HEK293 (cell line): ENCODE measurements at regions not wholly inside any gene's neighbourhood (a gene's known extent, or its start where the extent isn't known, plus 50 kb on each side); places are given as distances from the start of the nearest gene placed in this dataset.

ENCODE experiments used
- CTCF ChIA-PET: fragments of 350-600 bp; formaldehyde crosslinking; extraction: SDS; loops from one replicate; lab custom pipeline; 2021; ENCODE audit warnings: antibody characterized with exemption; lab: Yijun Ruan, JAX
- POLR2A ChIA-PET: fragments of 300-600 bp; formaldehyde crosslinking; extraction: SDS; loops from one replicate; lab custom pipeline; 2020; ENCODE audit warnings: antibody characterized with exemption, inconsistent platforms; lab: Yijun Ruan, JAX
- H3K27ac ChIP-seq: fragments of 200-500 bp; sonication (Bioruptor generic); 2 replicates; pipeline ENCODE4 v1.5.1; 2014; ENCODE audit warnings: low read depth, low read length, control low read depth, inconsistent platforms; ENCODE audit errors: extremely low read depth
- H3K36me3 ChIP-seq, 2 experiments: fragments of 200-500 bp in 1 of 2; sonication (Bioruptor generic) in 1 of 2; 1 replicate in 1 of 2; 2 replicates in 1 of 2; pipeline ENCODE4 v1.5.1; 2014 to 2017; ENCODE audit warnings: inconsistent platforms in 2 of 2, low read length in 2 of 2; ENCODE audit not compliant: control insufficient read depth in 2 of 2, insufficient read depth in 1 of 2
- H3K4me1 ChIP-seq: fragments of 200-500 bp; sonication (Bioruptor generic); 2 replicates; pipeline ENCODE4 v1.5.1; 2014; ENCODE audit warnings: mild to moderate bottlenecking, low read length, inconsistent platforms; ENCODE audit not compliant: control insufficient read depth, insufficient read depth
- H3K4me3 ChIP-seq: 2 replicates; pipeline ENCODE4 v1.5.1; 2011; ENCODE audit warnings: low read depth, mild to moderate bottlenecking, control low read depth, low read length, moderate library complexity
- H3K9me3 ChIP-seq: fragments of 200-500 bp; sonication (Bioruptor generic); 2 replicates; pipeline ENCODE4 v1.5.1; 2014; ENCODE audit warnings: low read depth, low read length, inconsistent platforms; ENCODE audit not compliant: control insufficient read depth, insufficient read depth
- FEZF1 ChIP-seq: fragments of 450-650 bp; formaldehyde crosslinking; IDR thresholded peaks from 2 replicates; pipeline ENCODE4 v1.5.1; 2016; ENCODE audit warnings: missing biosample characterization, missing genetic modification characterization
- SP2 ChIP-seq: fragments of 450-650 bp; formaldehyde crosslinking; IDR thresholded peaks from 2 replicates; pipeline ENCODE4 v1.5.1; 2016; ENCODE audit warnings: missing biosample characterization, missing genetic modification characterization
- TRIM28 ChIP-seq: IDR thresholded peaks from 2 replicates; pipeline ENCODE4 v1.6.1; 2011; ENCODE audit warnings: low read length, control low read depth, borderline replicate concordance
- TSHZ1 ChIP-seq: fragments of 450-650 bp; formaldehyde crosslinking; IDR thresholded peaks from 2 replicates; pipeline ENCODE4 v1.5.1; 2016; ENCODE audit warnings: missing biosample characterization, missing genetic modification characterization, borderline replicate concordance
- ZFP69B ChIP-seq: fragments of 450-650 bp; formaldehyde crosslinking; IDR thresholded peaks from 2 replicates; pipeline ENCODE4 v1.5.1; 2016; ENCODE audit warnings: missing biosample characterization, missing genetic modification characterization
- ZNF121 ChIP-seq: fragments of 450-650 bp; formaldehyde crosslinking; IDR thresholded peaks from 2 replicates; pipeline ENCODE4 v1.5.1; 2016; ENCODE audit warnings: missing biosample characterization, missing genetic modification characterization
- ZNF174 ChIP-seq: fragments of 450-650 bp; formaldehyde crosslinking; IDR thresholded peaks from 2 replicates; pipeline ENCODE4 v1.5.0; 2017; ENCODE audit warnings: missing biosample characterization, mild to moderate bottlenecking, missing genetic modification characterization
- ZNF26 ChIP-seq: fragments of 450-650 bp; formaldehyde crosslinking; IDR thresholded peaks from 2 replicates; pipeline ENCODE4 v1.5.1; 2016; ENCODE audit warnings: missing biosample characterization, missing genetic modification characterization
- ZNF292 ChIP-seq: fragments of 450-650 bp; formaldehyde crosslinking; IDR thresholded peaks from 2 replicates; pipeline ENCODE4 v1.5.1; 2016; ENCODE audit warnings: low read depth, missing biosample characterization, missing genetic modification characterization, borderline replicate concordance
- ZNF335 ChIP-seq: fragments of 450-650 bp; formaldehyde crosslinking; conservative IDR thresholded peaks from 2 replicates; pipeline ENCODE4 v1.5.1; 2016; ENCODE audit warnings: missing biosample characterization, missing genetic modification characterization
- ZNF341 ChIP-seq: fragments of 450-650 bp; formaldehyde crosslinking; IDR thresholded peaks from 2 replicates; pipeline ENCODE4; 2016; ENCODE audit warnings: low read depth, missing biosample characterization, missing genetic modification characterization
- ZNF449 ChIP-seq: fragments of 450-650 bp; formaldehyde crosslinking; IDR thresholded peaks from 2 replicates; pipeline ENCODE4 v1.5.1; 2017; ENCODE audit warnings: missing biosample characterization, mild to moderate bottlenecking, missing genetic modification characterization, moderate library complexity
- ZNF473 ChIP-seq: fragments of 450-650 bp; formaldehyde crosslinking; IDR thresholded peaks from 2 replicates; pipeline ENCODE4 v1.5.1; 2017; ENCODE audit warnings: missing biosample characterization, missing genetic modification characterization
- ZNF571 ChIP-seq: fragments of 450-650 bp; formaldehyde crosslinking; IDR thresholded peaks from 2 replicates; pipeline ENCODE4 v1.5.0; 2017; ENCODE audit warnings: missing biosample characterization, missing genetic modification characterization
- ZNF658 ChIP-seq: fragments of 450-650 bp; formaldehyde crosslinking; IDR thresholded peaks from 2 replicates; pipeline ENCODE4; 2016; ENCODE audit warnings: missing biosample characterization, missing genetic modification characterization
- ZNF660 ChIP-seq: fragments of 450-650 bp; IDR thresholded peaks from 2 replicates; pipeline ENCODE4 v1.5.1; 2018; ENCODE audit warnings: missing biosample characterization, mild to moderate bottlenecking, missing genetic modification characterization
- ZNF776 ChIP-seq: fragments of 450-650 bp; formaldehyde crosslinking; IDR thresholded peaks from 2 replicates; pipeline ENCODE4 v1.5.0; 2017; ENCODE audit warnings: missing biosample characterization, missing genetic modification characterization, borderline replicate concordance

GRCh38 chr3:13254028-13254951 is 165.8 kb downstream of the NUP210 start (continued):
- TF ChIP-seq TSHZ1 (no peak), ZNF658 (tag by site-specific recombination) (no peak)
- TF ChIP-seq, all 188 proteins: peak for 2

GRCh38 chr3:13253208-13253937 is 166.7 kb downstream of the NUP210 start:
- Histone ChIP-seq H3K9me3 (no peaks in the 10 kb centered on the region), H3K4me3 (no peak overlapping the region), H3K27ac (no peak overlapping the region), H3K36me3 (no peaks in the 10 kb centered on the region), H3K4me1 (no peaks in the 10 kb centered on the region)
- TF ChIP-seq ZNF341 (no peak), ZNF292 (no peak), FEZF1 (tag by site-specific recombination) (no peak), ZNF174 (tag by site-specific recombination) (no peak), ZNF571 (tag by site-specific recombination) (no peak), SP2 (tag by site-specific recombination) (no peak), ZNF473 (tag by site-specific recombination) (no peak)
- ChIA-PET POLR2A (no interaction called here), CTCF (interaction anchor here (0.6 kb wide), 1 partner anchor 221 kb away, joined by 3 read pairs; no protein-coding TSS in a partner anchor)

- ChIA-PET CTCF (no interaction called here), POLR2A (no interaction called here)
- H3K4me3 ChIP-seq, result no peak overlapping the region
- H3K27ac ChIP-seq, result no peak overlapping the region
- no peaks in the 10 kb centered on the region for H3K9me3 ChIP-seq
- no peaks in the 10 kb centered on the region for H3K36me3 ChIP-seq
- no peaks in the 10 kb centered on the region for H3K4me1 ChIP-seq
- no peak for TF ChIP-seq ZFP69B (tag by site-specific recombination)
- TF ChIP-seq ZNF776 (tag by site-specific recombination), result no peak
- TF ChIP-seq ZNF121 (tag by site-specific recombination), result no peak
- TF ChIP-seq ZNF449, result no peak
- no peak for TF ChIP-seq ZNF660 (tag by site-specific recombination)
- no peak for TF ChIP-seq ZNF26 (tag by site-specific recombination)
- no peak for TF ChIP-seq TRIM28
- no peak for TF ChIP-seq ZNF335 (tag by site-specific recombination)
Measured at GRCh38 chr3:13252207-13252606, 167.9 kb downstream of the NUP210 start.
